Neuronal stem cell (in vitro differentiated cells): ENCODE measurements at regions not wholly inside any gene's neighbourhood (a gene's known extent, or its start where the extent isn't known, plus 50 kb on each side); places are given as distances from the start of the nearest gene placed in this dataset.
"Not testable (repeated sequence)": the region's sequence is repeated elsewhere in the genome, so short reads cannot be mapped to it uniquely, and the experiment has no call there.

ENCODE experiments used
- DNase-seq: peaks from one replicate; pipeline ENCODE4 v3.0.0-alpha.2; 2013; ENCODE audit warnings: low spot score
- H2AFZ ChIP-seq: one replicate; pipeline ENCODE4 v1.6.1; 2013; ENCODE audit warnings: mild to moderate bottlenecking, low read length, inconsistent platforms
- H2AK5ac ChIP-seq: 2 replicates; pipeline ENCODE4 v1.6.1; 2013; ENCODE audit warnings: low read depth, mild to moderate bottlenecking, inconsistent platforms, low read length, moderate library complexity, mixed read lengths
- H2BK120ac ChIP-seq: 2 replicates; pipeline ENCODE4 v1.6.1; 2013; ENCODE audit warnings: low read depth, mild to moderate bottlenecking, inconsistent platforms, low read length, moderate library complexity, mixed read lengths
- H2BK12ac ChIP-seq: one replicate; pipeline ENCODE4 v1.6.1; 2013; ENCODE audit warnings: low read length, inconsistent platforms
- H2BK15ac ChIP-seq: 2 replicates; pipeline ENCODE4 v1.6.1; 2013; ENCODE audit warnings: mild to moderate bottlenecking, low read length, inconsistent platforms, mixed read lengths
- H2BK5ac ChIP-seq: one replicate; pipeline ENCODE4 v1.6.1; 2013; ENCODE audit warnings: inconsistent platforms, mild to moderate bottlenecking, low read length, moderate library complexity
- H3K14ac ChIP-seq: one replicate; pipeline ENCODE4 v1.6.1; 2013; ENCODE audit warnings: low read length, inconsistent platforms
- H3K18ac ChIP-seq: 2 replicates; pipeline ENCODE4 v1.6.1; 2013; ENCODE audit warnings: low read length, inconsistent platforms
- H3K23ac ChIP-seq: 2 replicates; pipeline ENCODE4 v1.6.1; 2013; ENCODE audit warnings: low read depth, mild to moderate bottlenecking, mixed read lengths, low read length, inconsistent platforms; ENCODE audit not compliant: poor library complexity
- H3K27ac ChIP-seq: replicated peaks from 3 replicates; pipeline ENCODE4 v1.5.1; 2013; ENCODE audit warnings: low read length, inconsistent platforms
- H3K27me3 ChIP-seq, 3 experiments: 2 replicates each; pipeline ENCODE4 v1.6.1; 2013; ENCODE audit warnings: low read length in 3 of 3, mild to moderate bottlenecking in 2 of 3, inconsistent platforms in 1 of 3, low read depth in 1 of 3, mixed read lengths in 1 of 3, moderate library complexity in 1 of 3; ENCODE audit not compliant: control insufficient read depth in 3 of 3, insufficient read depth in 3 of 3
- H3K36me3 ChIP-seq, 2 donors: replicated peaks in 1 of 2; 2 replicates each; pipeline ENCODE4 v1.6.1; 2013; ENCODE audit warnings: low read length in 2 of 2; ENCODE audit not compliant: control insufficient read depth in 2 of 2, insufficient read depth in 2 of 2
- H3K4ac ChIP-seq: 2 replicates; pipeline ENCODE4 v1.6.1; 2013; ENCODE audit warnings: inconsistent platforms, mild to moderate bottlenecking, low read length, moderate library complexity
- H3K4me1 ChIP-seq, 2 donors: 1 replicate in 1 of 2; 2 replicates in 1 of 2; pipeline ENCODE4 v1.6.1; 2013; ENCODE audit warnings: low read length in 2 of 2, low read depth in 1 of 2; ENCODE audit not compliant: control insufficient read depth in 2 of 2, insufficient read depth in 1 of 2
- H3K4me2 ChIP-seq: one replicate; pipeline ENCODE4 v1.6.1; 2013; ENCODE audit warnings: mild to moderate bottlenecking, low read length, inconsistent platforms; ENCODE audit not compliant: insufficient read depth, poor library complexity, severe bottlenecking
- H3K4me3 ChIP-seq, 2 donors: 2 replicates each; pipeline ENCODE4 v1.5.1; 2013; ENCODE audit warnings: low read length in 2 of 2, mild to moderate bottlenecking in 2 of 2, inconsistent platforms in 1 of 2, moderate library complexity in 1 of 2
- H3K79me1 ChIP-seq: one replicate; pipeline ENCODE4 v1.6.1; 2013; ENCODE audit warnings: low read depth, mild to moderate bottlenecking, inconsistent platforms, low read length, moderate library complexity
- H3K9ac ChIP-seq: one replicate; pipeline ENCODE4 v1.6.1; 2013; ENCODE audit warnings: mild to moderate bottlenecking, low read depth, low read length, inconsistent platforms; ENCODE audit not compliant: poor library complexity
- H3K9me3 ChIP-seq, 2 donors: replicated peaks in 1 of 2; 2 replicates each; pipeline versions ENCODE3 to v1.6.1; 2013; ENCODE audit warnings: low read length in 2 of 2, mild to moderate bottlenecking in 2 of 2, inconsistent platforms in 1 of 2, low read depth in 1 of 2, mixed read lengths in 1 of 2, moderate library complexity in 1 of 2; ENCODE audit not compliant: control insufficient read depth in 2 of 2, insufficient read depth in 1 of 2
- H4K8ac ChIP-seq: one replicate; pipeline ENCODE4 v1.6.1; 2013; ENCODE audit warnings: low read depth, mild to moderate bottlenecking, inconsistent platforms, low read length, moderate library complexity
- H4K91ac ChIP-seq: one replicate; pipeline ENCODE4 v1.6.1; 2013; ENCODE audit warnings: low read length, low read depth, mild to moderate bottlenecking, inconsistent platforms; ENCODE audit not compliant: poor library complexity
- WGBS, 2 donors: extraction: QIAGEN DNeasy Blood & Tissue Kit; methylation state at CpG; one replicate each; pipeline ENCODE4 v1.1.7; 2013; ENCODE audit warnings: missing lambda C conversion rate in 2 of 2, mixed read lengths in 1 of 2; ENCODE audit not compliant: insufficient read length in 2 of 2, insufficient replicate concordance in 1 of 2; ENCODE audit errors: extremely low coverage in 2 of 2; 5-methylcytosine and 5-hydroxymethylcytosine counted together

GRCh38 chr7:145350334-145350733 lies 514.5 kb upstream of the TPK1 start:
- Histone ChIP-seq H3K4me2 (no peak overlapping the region), H3K27me3 (no peaks in the 10 kb centered on the region), H3K4ac (no peak overlapping the region), H3K14ac (no peak overlapping the region), H3K18ac (no peak overlapping the region), H2AFZ (no peak overlapping the region), H4K91ac (no peak overlapping the region), H2BK5ac (no peak overlapping the region), H2BK15ac (no peak overlapping the region), H3K79me1 (no peaks in the 10 kb centered on the region), H3K36me3 (no peaks in the 10 kb centered on the region), H3K9me3 (peaks cover 0 to 2% of the 10 kb centered on the region in 2 donors), H2AK5ac (no peak overlapping the region), H3K23ac (no peak overlapping the region), H3K27ac (no peak overlapping the region), H3K4me1 (no peaks in the 10 kb centered on the region), H4K8ac (no peak overlapping the region), H3K9ac (no peak overlapping the region), H2BK120ac (no peak overlapping the region), H3K4me3 (no peak overlapping the region), H2BK12ac (no peak overlapping the region)
- 100% methylated on average over 1 of the region's 3 CpGs; no CpG with 5 or more reads in 1 of the 2 donors for WGBS, 2 donors
- DNase-seq, result no peak

GRCh38 chr7:145349452-145349851 lies 513.6 kb upstream of the TPK1 start:
- not testable (repeated sequence) for H2AFZ ChIP-seq, H3K4me2 ChIP-seq, H3K23ac ChIP-seq, H2BK5ac ChIP-seq, H3K4ac ChIP-seq, H2AK5ac ChIP-seq, H3K18ac ChIP-seq, H3K4me1 ChIP-seq, H3K9ac ChIP-seq, H2BK120ac ChIP-seq, H3K27me3 ChIP-seq, H3K14ac ChIP-seq, H3K9me3 ChIP-seq, DNase-seq, H2BK15ac ChIP-seq, H4K8ac ChIP-seq, H3K79me1 ChIP-seq, H2BK12ac ChIP-seq, H3K27ac ChIP-seq, H3K36me3 ChIP-seq, H4K91ac ChIP-seq, H3K4me3 ChIP-seq

GRCh38 chr7:145347271-145347670 lies 511.4 kb upstream of the TPK1 start:
- Histone ChIP-seq H3K23ac (no peak overlapping the region), H3K27ac (no peak overlapping the region), H4K8ac (no peak overlapping the region), H3K9ac (no peak overlapping the region), H4K91ac (no peak overlapping the region), H2AFZ (no peak overlapping the region), H2BK120ac (no peak overlapping the region), H3K18ac (no peak overlapping the region), H2BK5ac (no peak overlapping the region), H3K79me1 (no peaks in the 10 kb centered on the region), H3K4me3 (no peak overlapping the region), H3K4me2 (no peak overlapping the region), H3K4ac (no peak overlapping the region), H3K4me1 (no peaks in the 10 kb centered on the region), H3K27me3 (no peaks in the 10 kb centered on the region), H2BK15ac (no peak overlapping the region), H3K36me3 (no peaks in the 10 kb centered on the region), H3K9me3 (peaks cover 0 to 2% of the 10 kb centered on the region in 2 donors), H2BK12ac (no peak overlapping the region), H2AK5ac (no peak overlapping the region), H3K14ac (no peak overlapping the region)
- no peak for DNase-seq
- no CpG with 5 or more reads among the region's 8 CpGs for WGBS, 2 donors

GRCh38 chr7:145339319-145339718 lies 503.5 kb upstream of the TPK1 start:
- Histone ChIP-seq H2BK5ac (no peak overlapping the region), H3K4me2 (no peak overlapping the region), H2AFZ (no peak overlapping the region), H3K4ac (no peak overlapping the region), H3K18ac (no peak overlapping the region), H4K8ac (no peak overlapping the region), H3K79me1 (no peaks in the 10 kb centered on the region), H3K23ac (no peak overlapping the region), H3K27ac (no peak overlapping the region), H3K4me1 (no peaks in the 10 kb centered on the region), H3K4me3 (no peak overlapping the region), H2AK5ac (no peak overlapping the region), H3K9me3 (no peaks in the 10 kb centered on the region), H3K27me3 (no peaks in the 10 kb centered on the region), H3K36me3 (no peaks in the 10 kb centered on the region), H2BK15ac (no peak overlapping the region), H2BK120ac (no peak overlapping the region), H4K91ac (no peak overlapping the region), H2BK12ac (no peak overlapping the region), H3K9ac (no peak overlapping the region), H3K14ac (no peak overlapping the region)
- DNase-seq, result no peak
- no CpG with 5 or more reads among the region's 2 CpGs for WGBS, 2 donors
